ENCODE measurements at regions not wholly inside any gene's neighbourhood (a gene's known extent, or its start where the extent isn't known, plus 50 kb on each side); places are given as distances from the start of the nearest gene placed in this dataset.
A peak's percentile ranks its signal among the peaks of the same experiment; 100 is the strongest.
"Not testable (repeated sequence)": the region's sequence is repeated elsewhere in the genome, so short reads cannot be mapped to it uniquely, and the experiment has no call there.

DNA sequence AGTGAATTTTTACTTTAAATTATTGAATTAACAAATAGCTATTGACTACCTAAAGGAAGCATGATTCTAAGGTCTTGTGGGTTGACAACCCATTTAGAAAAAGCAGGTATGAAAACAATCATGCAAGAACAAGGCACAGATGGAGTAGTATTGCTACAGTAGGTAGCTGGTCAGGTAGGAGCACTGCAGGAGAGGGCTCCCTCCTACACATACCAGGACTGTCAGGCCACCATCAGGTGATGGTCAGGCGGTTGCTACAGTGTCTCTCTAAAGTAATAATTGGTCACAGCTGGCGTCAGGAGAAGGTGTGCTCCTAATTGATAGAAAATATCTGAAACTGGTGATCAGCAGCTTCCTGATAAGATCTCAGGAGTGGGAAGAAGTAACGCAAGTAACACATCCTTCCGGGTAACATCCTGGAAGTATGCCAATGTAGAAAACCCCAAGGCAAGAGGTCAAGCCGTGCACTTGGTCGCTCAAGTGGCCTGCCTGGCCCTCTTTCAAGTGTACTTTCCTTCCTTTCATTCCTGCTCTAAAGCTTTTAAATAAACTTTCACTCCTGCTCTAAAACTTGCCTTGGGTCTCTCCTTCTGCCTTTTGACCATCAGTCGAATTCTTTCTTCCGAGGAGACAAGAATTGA is 486.5 kb downstream of the TMEM114 start:
- DNase-seq (ENCODE audit: extremely low read depth in 1 of 11, low read depth in 9 of 11, low spot score in 4 of 11): no peak

DNA sequence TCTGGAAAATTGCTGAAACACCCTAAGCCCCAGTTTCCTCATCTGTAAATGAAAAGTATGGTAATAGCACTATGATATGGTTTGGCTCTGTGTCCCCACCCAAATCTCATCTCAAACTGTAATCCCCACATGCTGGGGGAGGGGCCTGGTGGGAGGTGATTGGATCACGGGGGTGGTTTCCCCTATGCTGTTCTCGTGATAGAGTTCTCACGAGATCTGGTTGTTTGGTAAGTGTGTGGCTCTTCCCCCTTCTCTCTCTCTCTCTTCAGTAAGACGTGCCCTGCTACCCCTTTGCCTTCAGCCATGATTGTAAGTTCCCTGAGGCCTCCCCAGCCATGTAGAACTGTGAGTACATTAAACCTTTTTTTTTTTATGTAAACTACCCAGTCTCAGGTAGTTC is 490.7 kb downstream of the TMEM114 start:
- no peak for DNase-seq (ENCODE audit: extremely low read depth in 1 of 11, low read depth in 9 of 11, low spot score in 4 of 11)

DNA sequence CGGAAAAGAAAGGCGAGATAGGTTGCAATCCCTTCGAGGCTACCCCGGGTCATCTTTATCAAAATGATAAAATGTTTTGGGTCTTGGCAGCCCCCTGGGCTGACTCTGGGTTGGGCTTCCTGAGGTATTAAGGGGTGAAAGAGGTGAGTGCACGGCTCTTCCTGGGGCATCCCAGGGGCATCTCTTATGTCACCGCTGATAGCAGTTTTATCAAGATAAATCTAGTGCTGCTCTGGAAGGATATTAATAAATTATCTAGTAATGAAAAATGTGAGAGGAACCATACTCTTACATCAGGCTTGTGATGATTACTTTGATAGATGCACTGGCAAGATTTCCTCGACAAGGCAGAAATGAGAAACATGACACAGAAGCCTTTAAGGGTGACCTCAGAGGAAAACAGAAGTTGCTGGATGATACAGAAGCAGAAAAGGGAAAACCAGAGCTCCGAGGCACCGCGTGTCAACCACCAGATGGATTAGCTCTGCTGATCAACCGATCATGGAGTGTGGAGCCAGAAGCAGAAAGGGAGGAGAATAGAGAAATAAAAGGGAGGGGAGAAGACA is 491.3 kb downstream of the TMEM114 start:
- peak in 1 of 11 donors; percentile 5 for DNase-seq (ENCODE audit: extremely low read depth in 1 of 11, low read depth in 9 of 11, low spot score in 4 of 11)

DNA sequence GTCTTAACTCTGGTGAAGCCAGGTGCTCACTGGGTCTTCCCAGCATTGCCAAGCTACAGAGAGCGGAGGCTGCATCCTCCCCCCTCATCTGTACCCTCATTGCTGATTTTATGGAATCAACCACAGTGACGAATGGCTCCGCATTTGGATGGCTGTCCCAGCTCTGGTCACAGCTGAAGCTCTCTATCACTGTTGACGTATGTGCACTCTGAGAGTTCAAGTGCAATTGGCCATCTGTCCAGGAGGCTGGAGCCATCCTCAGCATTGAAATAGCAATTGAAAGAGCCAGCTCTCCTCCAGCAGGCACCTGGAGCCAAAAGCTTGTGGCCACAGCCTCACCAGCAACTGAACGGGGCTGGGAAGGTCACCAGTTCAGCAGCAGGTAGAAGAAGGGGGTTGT is 494.1 kb downstream of the TMEM114 start:
- DNase-seq (ENCODE audit: extremely low read depth in 1 of 11, low read depth in 9 of 11, low spot score in 4 of 11): no peak

DNA sequence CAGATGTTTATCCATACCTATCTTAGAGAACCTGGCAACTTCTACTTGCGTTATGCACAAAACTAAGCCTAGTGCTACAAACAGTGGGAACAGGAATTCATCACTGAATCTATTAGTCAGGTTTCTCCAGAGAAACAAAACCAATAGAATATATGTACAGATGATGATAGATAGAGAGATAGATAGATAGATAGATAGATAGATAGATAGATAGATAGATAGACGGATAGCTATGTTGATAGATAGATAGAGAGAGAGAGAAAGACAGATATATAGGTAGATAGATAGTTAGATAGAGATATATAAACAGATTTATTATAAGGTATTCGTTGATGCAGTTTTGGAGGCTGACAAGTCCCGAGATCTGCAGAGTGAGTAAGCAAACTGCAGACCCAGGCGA is 495.6 kb downstream of the TMEM114 start:
- DNase-seq (ENCODE audit: extremely low read depth in 1 of 11, low read depth in 9 of 11, low spot score in 4 of 11): no peak

DNA sequence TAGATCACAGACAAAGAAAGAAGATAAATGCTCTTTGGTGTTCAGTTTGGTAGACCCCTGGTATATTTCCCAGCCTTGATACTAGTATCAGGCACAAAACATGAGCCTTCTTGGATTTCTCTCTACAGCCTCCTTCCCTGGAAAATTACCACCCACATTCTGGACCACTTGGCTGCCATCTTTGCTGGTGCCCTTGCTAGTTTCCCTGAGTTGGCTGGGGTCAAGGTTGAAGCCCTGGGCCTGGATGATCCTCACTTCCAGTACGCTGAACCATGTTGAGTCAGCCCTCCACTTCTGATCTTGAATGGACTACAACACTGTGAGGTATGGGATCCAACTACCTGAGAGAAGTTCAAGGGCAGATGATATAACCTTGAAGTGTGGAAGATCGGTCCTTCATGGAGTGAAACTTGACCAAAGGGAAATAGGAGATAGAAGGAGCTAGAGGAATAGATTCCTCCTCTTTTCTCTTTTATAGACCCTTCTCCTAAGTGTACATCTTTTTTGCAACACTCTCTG is 501.4 kb downstream of the TMEM114 start:
- no peak for DNase-seq (ENCODE audit: extremely low read depth in 1 of 11, low read depth in 9 of 11, low spot score in 4 of 11)

DNA sequence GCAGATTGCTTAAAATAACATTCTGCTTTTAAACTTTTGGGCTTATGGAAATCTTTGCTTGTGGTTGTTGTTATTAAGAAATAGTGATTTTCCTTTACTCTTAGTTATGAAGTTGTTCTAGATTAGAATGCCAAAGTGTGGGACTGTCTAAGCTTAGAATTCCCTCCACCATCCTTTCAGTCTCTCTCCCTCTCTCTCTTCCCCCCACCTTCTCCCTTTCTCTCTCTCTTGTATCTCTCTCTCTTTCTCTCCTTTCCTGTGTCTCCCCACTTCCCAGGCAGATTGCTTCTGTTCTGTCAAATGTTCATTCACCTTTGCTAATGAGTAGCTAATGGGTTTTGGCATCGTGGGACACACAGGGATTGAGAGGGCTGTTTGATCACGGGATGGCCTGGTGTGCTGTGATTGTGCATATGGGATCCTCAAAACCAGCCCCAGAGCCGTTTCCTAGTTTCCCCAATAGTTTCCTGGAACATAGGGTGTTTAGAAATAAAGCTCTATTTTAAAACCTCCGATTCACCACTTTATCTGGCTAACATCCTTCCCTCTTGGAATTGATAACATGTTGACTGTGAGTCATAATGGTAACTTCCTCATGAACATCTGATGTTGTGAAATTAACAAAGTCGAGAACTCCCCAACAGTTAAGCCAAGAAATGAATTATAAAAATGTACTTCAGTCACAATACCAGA is 502.6 kb downstream of the TMEM114 start:
- no peak for DNase-seq (ENCODE audit: extremely low read depth in 1 of 11, low read depth in 9 of 11, low spot score in 4 of 11)

DNA sequence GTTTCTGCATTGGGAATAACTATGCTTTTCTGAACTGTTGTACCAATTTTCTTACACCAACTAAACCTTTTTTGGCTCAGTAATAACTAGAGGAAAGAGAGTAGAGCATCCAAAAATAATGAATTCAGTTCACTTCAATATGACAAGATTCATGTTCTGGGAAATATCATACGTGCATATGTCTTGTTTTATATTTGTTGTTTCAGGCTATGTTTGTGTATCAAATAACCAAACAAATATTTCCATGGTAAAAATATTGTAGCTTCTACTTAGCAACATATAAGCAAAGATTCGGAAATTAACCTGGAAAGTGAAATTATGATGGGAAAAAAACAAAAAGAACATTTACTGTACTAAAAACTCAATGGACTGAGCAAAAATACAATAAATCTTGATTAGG is 503.2 kb downstream of the TMEM114 start:
- no peak for DNase-seq (ENCODE audit: extremely low read depth in 1 of 11, low read depth in 9 of 11, low spot score in 4 of 11)

DNA sequence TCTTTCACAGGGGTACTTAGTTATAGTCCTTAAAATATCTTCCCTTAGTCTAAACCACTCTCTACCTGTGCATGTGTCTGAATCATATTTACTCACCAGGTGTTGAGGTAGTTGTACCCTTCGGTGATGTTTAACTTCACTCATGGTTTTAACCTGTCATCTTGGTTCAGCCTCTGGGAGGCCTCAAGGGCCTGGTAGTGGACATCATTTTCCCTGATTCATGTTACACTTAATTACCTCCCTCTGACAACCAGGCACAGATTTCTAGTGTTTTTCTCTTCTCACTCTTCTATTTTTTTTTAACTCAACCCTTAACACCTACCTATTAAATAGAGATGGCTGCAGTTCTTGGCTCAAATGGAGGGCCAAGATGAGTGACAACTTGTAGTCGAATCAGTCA is 505.4 kb downstream of the TMEM114 start:
- DNase-seq (ENCODE audit: extremely low read depth in 1 of 11, low read depth in 9 of 11, low spot score in 4 of 11): no peak

DNA sequence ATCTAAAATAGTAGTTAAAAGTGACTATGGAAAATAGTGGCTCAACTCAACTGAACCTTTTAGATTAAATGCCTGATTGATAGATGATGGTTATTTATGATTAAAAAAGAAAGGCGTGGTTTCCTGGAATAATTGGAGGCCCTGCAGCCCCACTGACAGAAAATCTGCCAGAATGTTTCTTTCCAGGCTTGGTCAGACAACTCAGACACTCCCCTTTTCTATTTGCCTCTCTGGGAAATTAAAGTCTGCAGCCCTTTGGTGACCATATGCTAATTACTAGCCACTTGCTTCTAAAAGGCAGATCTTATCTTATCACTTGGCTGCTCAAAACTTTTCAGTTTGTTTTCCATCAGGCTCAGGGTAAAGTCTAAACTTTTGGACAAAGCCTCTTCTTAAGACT is 506.0 kb downstream of the TMEM114 start:
- DNase-seq (ENCODE audit: extremely low read depth in 1 of 11, low read depth in 9 of 11, low spot score in 4 of 11): no peak

DNA sequence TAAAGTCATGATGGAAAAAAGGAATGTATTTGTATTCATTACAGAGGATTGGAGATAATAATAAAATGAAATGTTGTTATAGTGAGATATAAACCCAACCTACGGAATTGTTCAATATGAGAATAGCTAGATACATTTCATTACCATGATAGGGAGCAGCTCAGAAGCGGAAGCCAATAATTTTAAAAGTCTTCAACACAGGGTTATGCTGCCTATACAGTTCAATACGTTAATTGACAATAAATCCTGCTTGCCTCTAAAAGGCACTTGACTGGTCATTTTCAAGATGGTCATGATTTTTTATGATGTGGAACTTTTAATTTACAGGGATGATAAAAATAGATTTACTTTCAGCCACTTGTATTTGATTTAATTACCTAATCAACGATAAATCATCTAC is 506.8 kb downstream of the TMEM114 start:
- DNase-seq (ENCODE audit: extremely low read depth in 1 of 11, low read depth in 9 of 11, low spot score in 4 of 11): no peak

DNA sequence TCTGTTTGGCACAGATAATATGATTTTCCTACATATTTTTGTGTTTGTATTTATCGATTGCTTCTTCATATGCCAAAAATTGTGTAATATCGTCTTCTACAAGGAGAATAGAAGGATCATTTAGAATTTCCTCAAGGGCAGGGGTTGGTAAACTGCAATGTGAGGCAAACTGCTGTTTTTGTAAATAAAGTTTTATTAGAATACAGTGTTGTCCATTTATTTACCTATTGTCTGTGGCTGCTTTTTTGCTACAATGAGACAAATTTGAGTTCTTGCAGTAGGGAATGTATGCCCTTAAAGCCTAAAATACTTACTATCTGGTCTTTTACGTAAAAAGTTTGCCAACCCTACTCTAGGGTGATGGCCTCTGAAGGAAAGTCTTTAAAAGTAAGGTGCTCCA is 509.5 kb downstream of the TMEM114 start:
- DNase-seq (ENCODE audit: extremely low read depth in 1 of 11, low read depth in 9 of 11, low spot score in 4 of 11): no peak

DNA sequence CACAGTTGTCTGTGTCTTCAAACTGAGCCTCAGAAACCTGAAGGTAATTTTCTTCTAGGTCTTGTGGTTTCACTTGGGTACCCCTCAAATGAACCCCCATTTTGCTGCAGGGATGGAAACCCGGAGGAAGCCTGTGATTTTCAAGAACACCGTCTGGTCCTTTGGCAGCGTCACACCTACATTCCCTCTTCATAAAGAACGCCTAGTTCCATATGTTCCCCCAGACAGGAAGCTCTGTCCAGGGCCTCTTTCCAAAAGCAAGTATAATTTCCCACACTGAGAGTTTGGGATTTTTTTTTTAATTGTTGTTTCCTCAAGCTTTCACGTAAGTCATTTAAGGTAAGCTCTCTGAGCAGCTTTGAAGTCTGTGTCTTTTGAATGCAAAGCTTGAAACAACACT is 515.0 kb downstream of the TMEM114 start:
- DNase-seq (ENCODE audit: extremely low read depth in 1 of 11, low read depth in 9 of 11, low spot score in 4 of 11): no peak

DNA sequence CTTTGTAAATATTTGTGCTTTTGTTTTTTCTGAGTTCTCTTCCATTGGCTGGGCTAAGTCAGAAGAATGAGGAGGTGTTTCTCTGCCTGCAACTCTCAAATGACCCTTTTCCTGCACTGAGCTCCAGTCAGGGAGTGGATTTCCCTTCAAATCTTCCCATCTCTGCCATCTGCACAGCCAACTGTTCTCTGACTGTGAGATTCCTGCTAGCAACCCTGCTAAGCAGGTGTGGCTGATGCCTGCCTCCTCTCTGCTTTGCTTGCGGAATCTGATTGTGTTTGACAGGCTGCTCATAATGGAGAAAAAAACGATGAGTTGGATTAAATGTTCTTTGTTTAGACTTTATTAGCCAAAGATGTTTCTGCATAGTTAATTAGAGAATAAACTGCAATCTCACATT is 519.8 kb downstream of the TMEM114 start:
- DNase-seq (ENCODE audit: extremely low read depth in 1 of 11, low read depth in 9 of 11, low spot score in 4 of 11): no peak

DNA sequence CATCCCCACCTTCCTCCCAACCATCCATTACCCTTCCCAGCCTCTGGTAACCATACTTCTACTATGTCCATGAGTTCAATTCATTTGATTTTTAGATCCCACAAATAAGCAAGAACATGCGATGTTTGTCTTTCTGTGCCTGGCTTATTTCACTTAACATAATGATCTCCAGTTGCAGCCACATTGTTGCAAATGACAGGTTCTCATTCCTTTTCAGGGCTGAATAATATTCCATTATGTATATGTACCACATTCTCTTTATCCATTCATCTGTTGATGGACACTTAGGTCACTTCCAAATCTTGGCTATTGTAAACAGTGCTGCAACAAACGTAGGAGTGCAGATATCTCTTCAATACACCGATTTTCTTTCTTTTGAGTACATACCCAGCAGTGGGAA is 522.1 kb downstream of the TMEM114 start:
- not testable (repeated sequence) for DNase-seq (ENCODE audit: extremely low read depth in 1 of 11, low read depth in 9 of 11, low spot score in 4 of 11)

DNA sequence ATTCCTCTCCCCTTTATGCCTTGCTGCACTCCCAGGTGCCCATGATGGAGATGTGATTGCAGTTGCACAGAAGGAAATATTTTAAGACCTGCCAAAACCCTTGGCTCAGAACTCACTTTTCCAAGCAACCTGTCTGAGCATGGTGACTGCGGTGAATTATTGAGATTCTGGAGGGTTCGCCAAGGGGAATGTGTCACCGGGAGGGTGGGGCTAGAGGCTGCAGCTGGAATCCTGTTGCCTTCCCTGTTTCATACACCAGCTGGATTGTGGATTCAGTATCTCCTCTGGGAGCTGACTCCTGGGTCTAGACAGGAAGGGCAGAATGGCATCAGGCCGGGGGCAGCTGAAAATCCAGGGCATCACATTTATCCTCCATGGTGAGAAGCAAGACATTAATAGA is 527.2 kb downstream of the TMEM114 start:
- peak in 1 of 11 donors; percentile 1 for DNase-seq (ENCODE audit: extremely low read depth in 1 of 11, low read depth in 9 of 11, low spot score in 4 of 11)

DNA sequence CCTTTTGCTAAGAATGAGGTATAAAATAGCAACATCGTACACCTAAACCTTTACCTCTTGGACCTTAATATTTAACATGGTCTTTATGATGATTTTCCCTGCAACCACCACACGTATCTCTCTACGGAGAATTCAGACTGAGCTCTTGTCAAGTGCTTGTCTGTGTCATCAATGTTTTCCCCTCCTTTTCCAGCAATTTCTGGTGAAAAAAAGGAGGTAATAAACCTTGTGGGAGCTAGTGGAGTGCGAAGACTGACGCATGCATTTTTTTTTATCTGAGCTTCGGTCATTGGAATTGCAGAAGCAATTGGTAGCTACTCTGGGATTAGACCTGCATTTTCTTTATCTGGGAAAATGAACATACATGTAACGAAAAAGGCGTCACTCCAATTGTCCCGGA is 527.6 kb downstream of the TMEM114 start:
- no peak for DNase-seq (ENCODE audit: extremely low read depth in 1 of 11, low read depth in 9 of 11, low spot score in 4 of 11)

DNA sequence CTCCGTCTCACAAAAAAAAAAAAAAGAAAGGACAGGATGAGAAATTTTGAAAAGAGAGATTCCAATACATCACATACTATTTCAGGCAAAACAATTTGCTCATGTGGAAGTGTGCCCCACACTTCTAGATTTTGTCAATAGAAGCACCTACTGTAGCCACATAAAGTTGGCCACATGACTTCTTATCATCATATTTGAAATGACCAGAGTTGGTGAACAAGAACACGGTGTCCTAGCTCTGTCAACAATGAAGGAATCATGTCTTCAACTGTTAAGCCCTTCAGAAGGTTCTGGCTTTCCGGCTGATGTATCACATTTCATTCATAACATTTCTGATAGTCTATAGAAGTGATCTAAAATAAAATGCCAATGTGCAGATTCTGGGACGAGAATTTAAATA is 534.5 kb downstream of the TMEM114 start:
- DNase-seq (ENCODE audit: extremely low read depth in 1 of 11, low read depth in 9 of 11, low spot score in 4 of 11): no peak

DNA sequence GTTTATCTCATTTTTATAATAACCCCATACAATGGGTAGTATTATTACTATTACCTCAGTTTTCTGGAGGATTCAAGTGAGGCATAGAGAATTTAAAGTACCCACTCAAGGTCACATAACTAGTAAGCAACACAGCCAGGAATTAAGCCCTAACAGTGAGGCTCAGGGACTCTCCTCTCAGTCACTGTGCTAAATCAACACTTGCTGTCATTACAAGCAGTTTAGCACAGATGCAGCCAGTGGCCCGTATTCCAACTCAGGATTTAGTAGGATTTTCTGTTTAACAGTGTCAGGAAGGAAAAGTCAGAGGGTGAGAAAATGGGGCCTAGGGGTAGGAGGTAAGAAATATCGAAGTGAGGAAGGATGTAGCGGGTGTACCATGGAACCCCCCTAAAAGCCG is 536.9 kb downstream of the TMEM114 start:
- DNase-seq (ENCODE audit: extremely low read depth in 1 of 11, low read depth in 9 of 11, low spot score in 4 of 11): no peak

DNA sequence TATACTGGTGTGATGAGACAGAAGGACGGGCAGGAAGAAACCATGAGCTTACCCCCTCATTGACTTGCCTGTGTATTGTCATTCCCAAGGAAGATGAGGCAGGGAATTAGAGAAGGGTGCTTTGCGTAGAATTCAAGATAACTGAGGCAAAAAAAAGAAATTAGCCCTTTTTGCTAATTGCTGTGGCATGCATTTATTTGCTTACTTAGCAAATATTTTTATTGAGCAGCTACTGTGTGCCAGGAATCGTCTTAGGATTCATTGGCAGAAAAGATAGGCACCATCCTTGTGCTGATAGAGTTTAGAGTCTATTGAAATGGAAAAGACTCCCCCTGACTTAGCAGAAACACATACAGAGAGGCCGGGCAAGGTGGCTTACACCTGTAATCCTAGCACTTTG is 541.9 kb downstream of the TMEM114 start:
- DNase-seq (ENCODE audit: extremely low read depth in 1 of 11, low read depth in 9 of 11, low spot score in 4 of 11): no peak

DNA sequence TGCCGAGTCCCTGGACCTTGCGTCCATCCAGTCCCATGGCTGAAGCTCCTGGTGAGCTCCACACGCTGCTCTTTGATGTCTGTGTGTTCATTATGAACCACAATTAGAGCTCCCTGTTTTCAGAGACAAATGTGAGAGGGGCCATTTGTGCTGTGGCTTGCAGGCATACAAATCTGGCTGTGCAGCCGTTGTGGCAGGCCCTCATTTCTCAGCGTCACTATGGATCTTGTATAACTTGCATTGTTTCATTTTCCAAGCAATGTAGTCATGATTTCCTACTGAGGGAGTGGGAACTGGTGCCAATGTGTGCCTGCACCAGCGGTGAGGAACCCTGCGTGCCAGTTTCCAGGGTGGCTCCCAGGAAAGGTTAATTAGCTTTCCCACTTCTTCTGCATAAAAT is 542.6 kb downstream of the TMEM114 start:
- no peak for DNase-seq (ENCODE audit: extremely low read depth in 1 of 11, low read depth in 9 of 11, low spot score in 4 of 11)
